GM18498 (cell line): ENCODE measurements at regions not wholly inside any gene's neighbourhood (a gene's known extent, or its start where the extent isn't known, plus 50 kb on each side); places are given as distances from the start of the nearest gene placed in this dataset.
A peak's percentile ranks its signal among the peaks of the same experiment; 100 is the strongest.

ENCODE experiments used
- ATAC-seq: cut with Tn5 transposase; IDR thresholded peaks from one replicate; pipeline ENCODE4 v1.9.1; 2021; ENCODE audit warnings: mild to moderate bottlenecking, moderate library complexity; ENCODE audit not compliant: unreplicated experiment

GRCh38 chr9:103755441-103755840 is 338.7 kb upstream of the SMC2 start:
- ATAC-seq: no peak

GRCh38 chr9:103755986-103756385 is 338.1 kb upstream of the SMC2 start:
- ATAC-seq: no peak

GRCh38 chr9:103757062-103757461 is 337.0 kb upstream of the SMC2 start:
- ATAC-seq: no peak

- no peak for ATAC-seq
Observed at GRCh38 chr9:103761466-103761865, 332.6 kb upstream of the SMC2 start.

GRCh38 chr9:103789686-103790085 is 304.4 kb upstream of the SMC2 start:
- ATAC-seq: peak; percentile 96

GRCh38 chr9:103798620-103799019 is 295.5 kb upstream of the SMC2 start:
- peak; percentile 100 for ATAC-seq

- no peak for ATAC-seq
Observed at GRCh38 chr9:103799959-103800358, 294.1 kb upstream of the SMC2 start.

GRCh38 chr9:103802068-103802467 is 292.0 kb upstream of the SMC2 start:
- no peak for ATAC-seq

- no peak for ATAC-seq
Observed at GRCh38 chr9:103803245-103803644, 290.9 kb upstream of the SMC2 start.

- ATAC-seq: no peak
Observed at GRCh38 chr9:103804077-103804735, 289.9 kb upstream of the SMC2 start.

GRCh38 chr9:103809745-103810144 is 284.4 kb upstream of the SMC2 start:
- ATAC-seq: no peak

GRCh38 chr9:103811462-103811861 is 282.6 kb upstream of the SMC2 start:
- no peak for ATAC-seq

- no peak for ATAC-seq
Observed at GRCh38 chr9:103816146-103816545, 278.0 kb upstream of the SMC2 start.

GRCh38 chr9:103819936-103820335 is 274.2 kb upstream of the SMC2 start:
- ATAC-seq: no peak

- ATAC-seq: no peak
Observed at GRCh38 chr9:103821115-103821514, 273.0 kb upstream of the SMC2 start.

GRCh38 chr9:103837940-103838339 is 256.2 kb upstream of the SMC2 start:
- ATAC-seq: no peak

- no peak for ATAC-seq
Observed at GRCh38 chr9:103839197-103839596, 254.9 kb upstream of the SMC2 start.

GRCh38 chr9:103867886-103868285 is 226.2 kb upstream of the SMC2 start:
- no peak for ATAC-seq

GRCh38 chr9:103872811-103873210 is 221.3 kb upstream of the SMC2 start:
- no peak for ATAC-seq

GRCh38 chr9:103881419-103881818 is 212.7 kb upstream of the SMC2 start:
- ATAC-seq: no peak

GRCh38 chr9:103889989-103890388 is 204.1 kb upstream of the SMC2 start:
- no peak for ATAC-seq

GRCh38 chr9:103894184-103894583 is 199.9 kb upstream of the SMC2 start:
- no peak for ATAC-seq

GRCh38 chr9:103898550-103898949 is 195.6 kb upstream of the SMC2 start:
- no peak for ATAC-seq
